GM12878 (cell line): ENCODE measurements at regions not wholly inside any gene's neighbourhood (a gene's known extent, or its start where the extent isn't known, plus 50 kb on each side); places are given as distances from the start of the nearest gene placed in this dataset.

Source experiments
- ATAC-seq: fragments of 200-7000 bp; cut with Tn5 transposase; 3 replicates; pipeline ENCODE4 v1.9.1; 2020; ENCODE audit warnings: mild to moderate bottlenecking, moderate library complexity
- BruUV-seq: library from RNA; stranded (reverse); fragments of 400-500 nt; replicated peaks from 2 replicates; lab custom pipeline; 2021; lab: Mats Ljungman, UMichigan
- CTCF ChIA-PET: fragments of 300-600 bp; sonication (Branson Sonifier 250); formaldehyde crosslinking; extraction: SDS; loops from one replicate; lab custom pipeline; 2021; ENCODE audit warnings: inconsistent platforms; lab: Yijun Ruan, JAX
- POLR2A ChIA-PET: fragments of 350-600 bp; formaldehyde crosslinking; extraction: SDS; loops from one replicate; lab custom pipeline; 2021; ENCODE audit warnings: inconsistent platforms; lab: Charles Lee
- RAD21 ChIA-PET: fragments of 300-600 bp; sonication (Branson Sonifier 250); formaldehyde crosslinking; loops from one replicate; lab custom pipeline; 2023; ENCODE audit warnings: antibody characterized with exemption; ENCODE audit not compliant: unreplicated experiment; lab: Charles Lee
- SMC1A ChIA-PET: fragments of 300-600 bp; sonication (Branson Sonifier 250); formaldehyde crosslinking; loops from one replicate; lab custom pipeline; 2023; ENCODE audit not compliant: unreplicated experiment, uncharacterized antibody; lab: Charles Lee
- DNase-seq: peaks from one replicate; pipeline ENCODE4 v3.0.0-alpha.2; 2011; ENCODE audit warnings: low read depth, low spot score
- FAIRE-seq: peaks from 3 replicates; lab custom pipeline; 2011; peaks lifted over from hg19 to GRCh38; lab: Jason Lieb, UNC
- H2AFZ ChIP-seq: 2 replicates; pipeline ENCODE4 v1.6.0; 2011; ENCODE audit warnings: low read depth, low read length, control low read depth; ENCODE audit not compliant: control insufficient read depth
- H3K27ac ChIP-seq: 2 replicates; pipeline ENCODE4 v1.5.1; 2011; ENCODE audit warnings: control low read depth; ENCODE audit not compliant: control insufficient read depth, insufficient read depth
- H3K27me3 ChIP-seq, 2 experiments: replicated peaks in 1 of 2; 2 replicates each; pipeline versions ENCODE4 v1.6.0 to v1.6.1; 2011; ENCODE audit warnings: low read length in 1 of 2; ENCODE audit not compliant: control insufficient read depth in 2 of 2, insufficient read depth in 2 of 2
- H3K36me3 ChIP-seq, 2 experiments: 2 replicates each; pipeline ENCODE4 v1.5.1; 2011; ENCODE audit warnings: low read length in 1 of 2; ENCODE audit not compliant: control insufficient read depth in 2 of 2, insufficient read depth in 2 of 2
- H3K4me1 ChIP-seq: 2 replicates; pipeline ENCODE4 v1.6.1; 2011; ENCODE audit warnings: mild to moderate bottlenecking, low read length, moderate library complexity, mixed read lengths; ENCODE audit not compliant: control insufficient read depth, insufficient read depth
- H3K4me2 ChIP-seq: 2 replicates; pipeline ENCODE4 v1.6.0; 2011; ENCODE audit warnings: control low read depth; ENCODE audit not compliant: control insufficient read depth, insufficient read depth
- H3K4me3 ChIP-seq: fragments of 200-600 bp; sonication (generic); 2 replicates; pipeline ENCODE4 v1.5.1; 2016
- H3K79me2 ChIP-seq: 2 replicates; pipeline ENCODE4 v1.6.0; 2011; ENCODE audit warnings: low read length; ENCODE audit not compliant: control insufficient read depth, insufficient read depth
- H3K9ac ChIP-seq: 2 replicates; pipeline ENCODE4 v1.8.0; 2011; ENCODE audit warnings: low read length, control low read depth, mixed read lengths; ENCODE audit not compliant: control insufficient read depth, insufficient read depth
- H3K9me3 ChIP-seq: replicated peaks from 3 replicates; pipeline ENCODE4 v1.5.1; 2011; ENCODE audit warnings: mild to moderate bottlenecking, low read length; ENCODE audit not compliant: control insufficient read depth, insufficient read depth
- H4K20me1 ChIP-seq: 2 replicates; pipeline ENCODE4 v1.6.0; 2011; ENCODE audit not compliant: control insufficient read depth, insufficient read depth
- BCL3 ChIP-seq: IDR thresholded peaks from 2 replicates; pipeline ENCODE4 v1.6.1; 2011; ENCODE audit warnings: borderline replicate concordance, low read depth, mild to moderate bottlenecking, moderate library complexity, low read length; ENCODE audit not compliant: insufficient read depth, poor library complexity, severe bottlenecking
- FOXK2 ChIP-seq: fragments of 450-650 bp; IDR thresholded peaks from 2 replicates; pipeline ENCODE4 v1.6.1; 2017; ENCODE audit warnings: mild to moderate bottlenecking, moderate library complexity
- GATAD2B ChIP-seq: fragments of 450-650 bp; conservative IDR thresholded peaks from 2 replicates; pipeline ENCODE4 v1.6.1; 2017; ENCODE audit warnings: low read depth, mild to moderate bottlenecking, moderate library complexity
- HSF1 ChIP-seq: fragments of 150-350 bp; IDR thresholded peaks from 2 replicates; pipeline ENCODE4 v1.6.1; 2014; ENCODE audit warnings: mild to moderate bottlenecking, low read depth, low read length
- KLF5 ChIP-seq: fragments of 450-650 bp; IDR thresholded peaks from 2 replicates; pipeline ENCODE4 v1.6.1; 2014; ENCODE audit warnings: mild to moderate bottlenecking; ENCODE audit not compliant: partially characterized antibody
- MYB ChIP-seq: fragments of 150-350 bp; IDR thresholded peaks from 2 replicates; pipeline ENCODE4 v1.6.1; 2014; ENCODE audit warnings: mild to moderate bottlenecking, low read depth, low read length, borderline replicate concordance
- NKRF ChIP-seq: fragments of 450-650 bp; conservative IDR thresholded peaks from 2 replicates; pipeline ENCODE4 v1.6.1; 2017; ENCODE audit warnings: mild to moderate bottlenecking, moderate library complexity
- POLR2A ChIP-seq: IDR thresholded peaks from 2 replicates; pipeline ENCODE4 v1.6.1; 2011; ENCODE audit warnings: low read depth, mild to moderate bottlenecking, low read length
- RAD51 ChIP-seq: fragments of 450-650 bp; IDR thresholded peaks from 2 replicates; pipeline ENCODE4 v1.6.1; 2016; ENCODE audit warnings: moderate library complexity, mild to moderate bottlenecking, inconsistent platforms
- RELB ChIP-seq: fragments of 450-650 bp; IDR thresholded peaks from 2 replicates; pipeline ENCODE4 v1.6.1; 2017; ENCODE audit warnings: low read depth, mild to moderate bottlenecking, moderate library complexity
- SMAD1 ChIP-seq: fragments of 450-650 bp; IDR thresholded peaks from 2 replicates; pipeline ENCODE4 v1.6.1; 2018; ENCODE audit warnings: mild to moderate bottlenecking, low read depth; ENCODE audit not compliant: partially characterized antibody
- SRF ChIP-seq, 2 experiments: IDR thresholded peaks; 2 replicates each; pipeline ENCODE4 v1.6.1; 2011; ENCODE audit warnings: low read depth in 2 of 2, low read length in 2 of 2, mild to moderate bottlenecking in 1 of 2, moderate library complexity in 1 of 2
- STAT1 ChIP-seq: fragments of 450-650 bp; conservative IDR thresholded peaks from 2 replicates; pipeline ENCODE4 v1.6.1; 2014; ENCODE audit warnings: antibody characterized with exemption, mild to moderate bottlenecking
- YY1 ChIP-seq: IDR thresholded peaks from 2 replicates; pipeline ENCODE4 v1.6.1; 2011; ENCODE audit warnings: low read depth, mild to moderate bottlenecking, low read length
- WGBS: methylation state at CpG from one replicate; pipeline ENCODE4 v1.1.6; 2016; ENCODE audit warnings: low lambda C conversion rate; ENCODE audit not compliant: insufficient replicate concordance, insufficient coverage; ENCODE audit errors: missing lambda C conversion rate; 5-methylcytosine and 5-hydroxymethylcytosine counted together
- in situ Hi-C: fragments of 300-500 bp; cut with MboI; formaldehyde crosslinking; loops from 9 replicates; pipeline ENCODE4 v1.14.3; 2018; ENCODE audit warnings: mixed read lengths
- intact Hi-C: fragments of 100-400 bp; cut with micrococcal nuclease; formaldehyde crosslinking; loops from one replicate; pipeline ENCODE4 v1.14.2; 2022; ENCODE audit not compliant: unreplicated experiment

- H3K4me1 ChIP-seq: no peaks in the 10 kb centered on the region
- RAD21 ChIA-PET: interaction anchor here (1.9 kb wide), 1 partner anchor 347 kb away, joined by 6 read pairs; no protein-coding TSS in a partner anchor
- CTCF ChIA-PET: interaction anchor here (1.3 to 2.7 kb wide), 2 partner anchors 346 to 446 kb away, joined by 4 to 10 read pairs; no protein-coding TSS in a partner anchor
- H2AFZ ChIP-seq: no peak overlapping the region
- FAIRE-seq (no peak), DNase-seq (no peak)
- no peaks in the 10 kb centered on the region for H3K36me3 ChIP-seq
- SMC1A ChIA-PET: interaction anchor here (0.5 kb wide), 1 partner anchor 123 kb away, joined by 3 read pairs; no protein-coding TSS in a partner anchor
- intact Hi-C loops: no loop called here
- TF ChIP-seq GATAD2B (no peak), RELB (no peak), HSF1 (no peak), MYB (no peak), STAT1 (no peak), SRF (IDR thresholded peaks at IDR 0.05; ENCODE audit: low read depth in 2 of 2, low read length in 2 of 2) (no peak), KLF5 (no peak), NKRF (no peak), POLR2A (no peak), BCL3 (no peak), RAD51 (no peak), YY1 (no peak), FOXK2 (no peak), SMAD1 (no peak)
- TF ChIP-seq, all 136 proteins: peak for 0
- H3K4me3 ChIP-seq: no peak overlapping the region
- no peaks in the 10 kb centered on the region for H3K27me3 ChIP-seq
- 0% methylated on average over 2 of the region's 2 CpGs for WGBS
- H3K4me2 ChIP-seq: no peak overlapping the region
- POLR2A ChIA-PET: no interaction called here
- no peaks in the 10 kb centered on the region for H4K20me1 ChIP-seq
- no peaks in the 10 kb centered on the region for H3K79me2 ChIP-seq
- H3K27ac ChIP-seq: no peak overlapping the region
- no TSS peak for BruUV-seq
- ATAC-seq: no peak
- no peaks in the 10 kb centered on the region for H3K9me3 ChIP-seq
- H3K9ac ChIP-seq: no peak overlapping the region
- in situ Hi-C loops: no loop called here
Observed at GRCh38 chr20:12358655-12359009, 440.9 kb downstream of the BTBD3 start.
